ENCODE measurements at regions not wholly inside any gene's neighbourhood (a gene's known extent, or its start where the extent isn't known, plus 50 kb on each side); places are given as distances from the start of the nearest gene placed in this dataset.

DNA sequence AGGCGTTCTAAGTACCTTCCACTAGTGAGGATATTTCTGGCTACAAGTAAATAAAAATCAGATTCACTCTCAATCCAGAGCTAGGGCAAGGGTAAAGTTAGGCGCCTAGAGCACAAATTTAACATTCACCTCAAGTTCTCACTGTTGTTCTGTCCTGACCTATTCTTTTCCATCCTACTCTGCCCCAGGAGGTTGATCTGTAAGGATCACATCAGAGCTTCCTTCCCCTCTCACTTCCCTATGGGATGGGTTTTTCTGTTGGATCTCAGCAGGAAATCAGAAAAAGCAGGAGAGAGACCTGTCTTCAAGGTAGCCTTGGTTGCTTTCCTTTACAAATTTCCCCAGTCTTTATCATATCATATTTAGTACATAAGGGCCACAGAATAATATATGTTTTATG, 316.7 kb downstream of the GABRG2 start:
- no peaks in the 10 kb centered on the region for H3K36me3 ChIP-seq (ENCODE audit: control insufficient read depth, insufficient read depth, low read length)
- TF ChIP-seq, protein P1, sequence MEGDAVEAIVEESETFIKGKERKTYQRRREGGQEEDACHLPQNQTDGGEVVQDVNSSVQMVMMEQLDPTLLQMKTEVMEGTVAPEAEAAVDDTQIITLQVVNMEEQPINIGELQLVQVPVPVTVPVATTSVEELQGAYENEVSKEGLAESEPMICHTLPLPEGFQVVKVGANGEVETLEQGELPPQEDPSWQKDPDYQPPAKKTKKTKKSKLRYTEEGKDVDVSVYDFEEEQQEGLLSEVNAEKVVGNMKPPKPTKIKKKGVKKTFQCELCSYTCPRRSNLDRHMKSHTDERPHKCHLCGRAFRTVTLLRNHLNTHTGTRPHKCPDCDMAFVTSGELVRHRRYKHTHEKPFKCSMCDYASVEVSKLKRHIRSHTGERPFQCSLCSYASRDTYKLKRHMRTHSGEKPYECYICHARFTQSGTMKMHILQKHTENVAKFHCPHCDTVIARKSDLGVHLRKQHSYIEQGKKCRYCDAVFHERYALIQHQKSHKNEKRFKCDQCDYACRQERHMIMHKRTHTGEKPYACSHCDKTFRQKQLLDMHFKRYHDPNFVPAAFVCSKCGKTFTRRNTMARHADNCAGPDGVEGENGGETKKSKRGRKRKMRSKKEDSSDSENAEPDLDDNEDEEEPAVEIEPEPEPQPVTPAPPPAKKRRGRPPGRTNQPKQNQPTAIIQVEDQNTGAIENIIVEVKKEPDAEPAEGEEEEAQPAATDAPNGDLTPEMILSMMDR (IDR thresholded peaks at IDR 0.05; ENCODE audit: insufficient read depth, low read length, poor library complexity, severe bottlenecking), result no peak
- H3K27me3 ChIP-seq (ENCODE audit: control insufficient read depth, insufficient read depth, low read length), result no peaks in the 10 kb centered on the region
- no peak for DNase-seq (ENCODE audit: low read depth)
- H3K4me3 ChIP-seq (ENCODE audit: low read depth, low read length), result no peak overlapping the region

DNA sequence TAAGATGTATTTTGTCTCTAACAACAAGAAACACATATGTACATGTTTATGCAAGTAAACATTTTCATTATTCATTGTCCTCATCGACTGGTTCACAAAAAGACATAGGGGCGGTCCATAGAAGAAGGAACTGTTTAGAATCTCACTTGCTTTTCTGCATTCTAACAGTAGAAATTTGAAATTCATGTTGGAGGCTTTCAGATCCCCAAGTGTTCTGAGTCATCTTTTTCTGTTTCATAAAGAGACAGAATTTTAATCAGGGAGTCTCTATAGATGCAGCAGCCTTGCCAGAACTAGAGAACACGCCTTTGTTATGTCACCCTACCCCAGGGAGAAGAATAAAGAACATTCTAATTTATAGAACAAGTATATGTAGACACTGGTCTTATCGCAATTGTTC, 324.3 kb downstream of the GABRG2 start:
- Histone ChIP-seq H3K4me3 (ENCODE audit: low read depth, low read length) (no peak overlapping the region), H3K27me3 (ENCODE audit: control insufficient read depth, insufficient read depth, low read length) (no peaks in the 10 kb centered on the region), H3K36me3 (ENCODE audit: control insufficient read depth, insufficient read depth, low read length) (no peaks in the 10 kb centered on the region)
- no peak for DNase-seq (ENCODE audit: low read depth)
- TF ChIP-seq, protein P1 (IDR thresholded peaks at IDR 0.05; ENCODE audit: insufficient read depth, low read length, poor library complexity, severe bottlenecking), result no peak

DNA sequence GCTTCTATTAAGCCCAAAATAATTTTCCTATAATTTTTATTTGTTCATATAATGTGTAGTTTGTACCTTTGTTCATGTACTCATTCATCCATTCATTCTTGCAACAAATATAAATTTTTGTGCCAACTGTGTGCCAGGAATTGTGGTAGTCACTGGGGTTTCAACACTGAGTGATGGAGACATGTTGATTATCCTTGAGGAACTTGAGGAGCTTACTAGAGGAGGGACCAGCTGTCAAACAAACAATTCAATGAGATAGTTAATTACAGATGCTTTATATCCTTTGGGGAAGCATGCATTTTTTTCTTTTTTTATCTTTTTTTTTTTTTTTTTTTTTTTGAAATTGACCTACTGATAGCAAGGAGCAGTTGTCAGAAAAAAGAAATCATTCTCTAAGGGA, 324.8 kb downstream of the GABRG2 start:
- DNase-seq (ENCODE audit: low read depth), result no peak
- Histone ChIP-seq H3K27me3 (ENCODE audit: control insufficient read depth, insufficient read depth, low read length) (no peaks in the 10 kb centered on the region), H3K36me3 (ENCODE audit: control insufficient read depth, insufficient read depth, low read length) (no peaks in the 10 kb centered on the region), H3K4me3 (ENCODE audit: low read depth, low read length) (no peak overlapping the region)
- TF ChIP-seq, protein P1 (IDR thresholded peaks at IDR 0.05; ENCODE audit: insufficient read depth, low read length, poor library complexity, severe bottlenecking), result no peak

DNA sequence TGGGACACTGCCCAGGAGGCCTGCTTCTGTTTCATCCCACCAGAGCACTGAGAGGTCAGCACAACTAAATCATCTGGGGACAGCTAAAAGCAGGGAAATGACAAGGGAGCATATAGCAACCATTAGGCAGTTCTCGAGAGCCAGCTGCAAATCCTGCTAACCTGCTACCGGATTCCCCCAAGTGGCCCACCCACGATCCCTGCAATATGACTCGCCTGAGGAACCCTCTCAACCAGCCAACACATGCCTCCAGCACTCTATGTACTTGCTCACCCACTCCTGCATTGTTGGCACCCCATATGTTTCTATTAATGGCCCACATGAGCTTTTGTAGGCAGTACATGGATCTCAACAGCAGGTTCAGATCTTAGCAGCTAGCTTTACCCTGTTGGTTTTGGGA, 326.0 kb downstream of the GABRG2 start:
- Histone ChIP-seq H3K36me3 (ENCODE audit: control insufficient read depth, insufficient read depth, low read length) (no peaks in the 10 kb centered on the region), H3K27me3 (ENCODE audit: control insufficient read depth, insufficient read depth, low read length) (no peaks in the 10 kb centered on the region), H3K4me3 (ENCODE audit: low read depth, low read length) (no peak overlapping the region)
- no peak for DNase-seq (ENCODE audit: low read depth)
- TF ChIP-seq, protein P1 (IDR thresholded peaks at IDR 0.05; ENCODE audit: insufficient read depth, low read length, poor library complexity, severe bottlenecking), result no peak

DNA sequence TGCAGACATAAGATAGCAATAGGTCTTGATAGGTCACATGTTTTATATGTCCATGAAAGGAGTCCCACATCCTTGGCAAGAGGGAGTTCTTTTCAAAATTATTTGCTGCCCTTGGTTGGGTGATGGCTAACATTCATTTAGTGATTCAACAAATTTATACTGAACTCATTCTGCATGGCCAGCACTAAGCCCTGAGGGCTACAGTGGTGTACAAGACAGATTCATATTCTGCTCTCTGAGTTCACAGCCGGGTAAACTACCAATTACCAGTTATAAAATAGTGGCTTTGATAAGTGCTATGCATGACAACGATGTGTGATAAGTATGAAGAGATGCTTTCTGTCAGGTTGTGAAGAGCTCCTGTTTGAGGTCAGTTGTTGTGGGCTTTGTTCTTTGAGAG, 340.0 kb downstream of the GABRG2 start:
- DNase-seq (ENCODE audit: low read depth), result no peak

DNA sequence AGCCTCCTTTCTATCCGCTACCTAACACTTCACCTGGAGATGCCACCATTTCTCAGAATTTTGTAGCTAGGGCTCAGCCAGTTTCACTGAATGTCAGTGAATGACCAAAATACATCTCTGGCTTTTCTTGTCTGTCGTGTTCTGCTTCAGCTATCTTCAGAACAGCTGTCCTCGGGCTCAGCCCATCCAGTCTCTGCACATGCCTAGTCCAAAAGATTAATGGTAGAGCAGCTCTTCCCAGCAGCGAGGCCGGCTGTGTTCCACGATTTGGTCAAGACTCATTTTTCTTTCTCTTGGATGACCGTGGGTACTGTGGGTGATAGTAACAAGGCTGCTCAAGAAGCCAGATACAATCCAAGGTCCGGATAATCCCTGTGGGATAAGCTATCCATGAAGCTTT, 342.8 kb downstream of the GABRG2 start:
- Histone ChIP-seq H3K27me3 (ENCODE audit: control insufficient read depth, insufficient read depth, low read length) (no peaks in the 10 kb centered on the region), H3K4me3 (ENCODE audit: low read depth, low read length) (no peak overlapping the region), H3K36me3 (ENCODE audit: control insufficient read depth, insufficient read depth, low read length) (no peaks in the 10 kb centered on the region)
- TF ChIP-seq, protein P1 (IDR thresholded peaks at IDR 0.05; ENCODE audit: insufficient read depth, low read length, poor library complexity, severe bottlenecking), result no peak
- DNase-seq (ENCODE audit: low read depth), result no peak

More for the DNA sequence above, 340.0 kb downstream of the GABRG2 start:
- no peak overlapping the region for H3K4me3 ChIP-seq (ENCODE audit: low read depth, low read length)
- TF ChIP-seq, protein P1 (IDR thresholded peaks at IDR 0.05; ENCODE audit: insufficient read depth, low read length, poor library complexity, severe bottlenecking), result no peak
- no peaks in the 10 kb centered on the region for H3K36me3 ChIP-seq (ENCODE audit: control insufficient read depth, insufficient read depth, low read length)
- no peaks in the 10 kb centered on the region for H3K27me3 ChIP-seq (ENCODE audit: control insufficient read depth, insufficient read depth, low read length)
